GM20431 (cell line): ENCODE measurements at regions not wholly inside any gene's neighbourhood (a gene's known extent, or its start where the extent isn't known, plus 50 kb on each side); places are given as distances from the start of the nearest gene placed in this dataset.

Source experiments
- in situ Hi-C: fragments of 300-500 bp; cut with MseI, MboI; formaldehyde crosslinking; loops from one replicate; pipeline ENCODE4 v1.15.0; 2020; ENCODE audit warnings: low sequenced_read_pairs; ENCODE audit not compliant: unreplicated experiment

- in situ Hi-C loops = no loop called here
These were observed 694.2 kb downstream of the EPHA4 start for GRCh38 chr2:220877897-220878296.

- in situ Hi-C loops = no loop called here
These were observed 691.2 kb downstream of the EPHA4 start for GRCh38 chr2:220880623-220881596.

GRCh38 chr2:220882507-220882906 is 689.6 kb downstream of the EPHA4 start:
- in situ Hi-C loops = no loop called here

DNA sequence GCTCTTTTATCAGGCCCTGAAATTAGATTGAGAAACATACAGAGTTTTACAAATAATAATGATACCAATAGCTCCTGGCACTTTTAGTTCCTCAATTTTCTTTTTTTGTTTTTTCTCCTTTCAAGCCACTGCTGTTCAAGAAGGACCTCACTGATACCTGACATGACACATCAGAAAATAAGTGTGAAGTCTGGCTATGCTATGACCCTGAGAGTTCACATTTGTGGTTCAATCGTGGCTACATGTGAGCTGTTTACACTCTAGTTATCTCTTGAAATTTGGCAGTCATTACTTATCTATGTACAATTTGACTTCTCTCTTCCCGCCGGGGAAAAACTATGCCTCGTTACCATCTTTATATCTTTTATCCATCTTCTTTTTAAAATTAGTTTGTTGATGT is 686.5 kb downstream of the EPHA4 start:
- in situ Hi-C loops = no loop called here

GRCh38 chr2:220887271-220887870 is 684.7 kb downstream of the EPHA4 start:
- in situ Hi-C loops = no loop called here

DNA sequence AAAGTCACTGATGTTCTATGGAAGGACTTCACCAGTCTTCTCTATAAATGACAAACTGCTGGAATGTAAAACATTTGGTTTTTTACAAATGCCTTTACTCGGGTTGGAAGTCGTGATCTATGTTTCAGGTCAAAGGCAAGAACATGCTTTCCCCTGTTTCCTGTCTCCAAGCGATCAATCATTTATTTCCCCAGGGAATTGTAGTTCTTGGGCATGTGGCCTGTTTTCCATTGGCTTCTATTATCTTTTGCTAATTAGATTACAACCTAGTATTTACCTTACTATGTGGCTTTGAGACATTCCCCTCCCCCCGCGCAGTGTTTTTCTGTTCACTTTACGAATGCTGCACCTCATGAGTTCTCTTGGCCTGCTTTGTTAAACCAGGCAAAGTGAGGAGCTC is 684.2 kb downstream of the EPHA4 start:
- in situ Hi-C loops = no loop called here

- in situ Hi-C loops = no loop called here
These were observed 681.2 kb downstream of the EPHA4 start for GRCh38 chr2:220890931-220891330.

GRCh38 chr2:220891405-220891804 is 680.7 kb downstream of the EPHA4 start:
- in situ Hi-C loops = no loop called here

- in situ Hi-C loops = no loop called here
These were observed 680.0 kb downstream of the EPHA4 start for GRCh38 chr2:220892018-220892634.

GRCh38 chr2:220893411-220893810 is 678.7 kb downstream of the EPHA4 start:
- in situ Hi-C loops = no loop called here

DNA sequence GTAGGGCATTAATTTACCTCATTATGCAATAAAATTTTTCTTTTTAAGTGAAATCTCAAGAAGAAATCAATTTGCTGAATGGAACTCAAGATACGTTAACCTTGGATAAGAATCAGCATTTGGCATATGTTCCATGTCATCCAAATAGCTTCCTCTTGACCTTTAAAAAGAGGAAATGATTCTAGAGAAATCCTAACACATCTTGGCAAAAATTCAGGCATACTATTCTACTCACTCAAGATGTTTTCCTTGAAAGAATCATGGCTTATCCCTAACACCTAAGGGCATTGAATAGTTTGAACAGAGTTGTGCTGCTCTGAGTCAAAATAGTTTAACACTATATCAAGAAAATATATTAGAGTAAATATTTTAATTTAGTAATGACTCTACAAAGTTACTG is 678.0 kb downstream of the EPHA4 start:
- in situ Hi-C loops = no loop called here

- in situ Hi-C loops = no loop called here
These were observed 672.6 kb downstream of the EPHA4 start for GRCh38 chr2:220899492-220899891.

DNA sequence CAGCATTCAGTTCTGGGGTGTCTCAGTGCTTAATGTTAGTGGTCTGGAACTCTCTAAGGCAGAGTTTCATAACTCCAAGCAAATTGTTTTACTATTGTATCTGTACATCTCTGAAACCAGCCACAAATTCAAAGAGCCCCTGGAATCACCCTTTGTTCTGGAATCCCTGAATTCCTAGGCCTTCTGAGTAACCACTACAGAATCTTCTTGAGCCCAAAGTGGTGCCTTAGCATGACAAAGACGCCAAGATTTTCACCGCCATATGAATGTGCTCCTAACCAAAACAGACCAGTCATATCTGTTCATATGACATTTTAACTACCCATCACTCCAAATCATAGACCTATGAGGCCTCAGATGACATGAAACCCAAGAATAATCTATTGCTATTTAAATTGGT is 668.1 kb downstream of the EPHA4 start:
- in situ Hi-C loops = no loop called here

- in situ Hi-C loops = no loop called here
These were observed 658.7 kb downstream of the EPHA4 start for GRCh38 chr2:220913384-220913783.

DNA sequence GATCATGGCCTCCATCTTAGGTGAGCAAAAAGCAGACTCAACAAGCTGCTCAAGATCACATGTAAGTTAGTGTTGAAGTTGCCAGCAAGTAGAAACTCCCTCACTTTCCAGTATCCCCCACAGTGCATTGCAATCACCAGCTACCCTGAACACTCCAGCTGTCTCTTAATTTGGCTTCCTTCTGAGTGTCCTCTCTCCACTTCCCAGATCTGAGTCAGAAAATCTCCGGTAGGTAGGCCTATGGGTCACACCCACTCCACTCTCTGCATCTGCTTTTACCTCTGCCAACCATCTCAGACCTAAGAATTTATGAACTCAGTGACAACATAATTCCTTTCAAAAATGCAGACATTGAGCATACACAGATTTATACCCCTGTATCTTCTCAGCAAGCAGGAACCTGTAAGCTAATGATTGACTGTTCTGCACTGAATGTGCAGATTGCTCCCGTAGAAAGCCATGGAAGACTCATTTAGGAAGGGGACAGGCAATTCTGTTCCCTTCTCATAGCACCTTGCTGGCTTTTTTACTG is 656.9 kb downstream of the EPHA4 start:
- in situ Hi-C loops = no loop called here

DNA sequence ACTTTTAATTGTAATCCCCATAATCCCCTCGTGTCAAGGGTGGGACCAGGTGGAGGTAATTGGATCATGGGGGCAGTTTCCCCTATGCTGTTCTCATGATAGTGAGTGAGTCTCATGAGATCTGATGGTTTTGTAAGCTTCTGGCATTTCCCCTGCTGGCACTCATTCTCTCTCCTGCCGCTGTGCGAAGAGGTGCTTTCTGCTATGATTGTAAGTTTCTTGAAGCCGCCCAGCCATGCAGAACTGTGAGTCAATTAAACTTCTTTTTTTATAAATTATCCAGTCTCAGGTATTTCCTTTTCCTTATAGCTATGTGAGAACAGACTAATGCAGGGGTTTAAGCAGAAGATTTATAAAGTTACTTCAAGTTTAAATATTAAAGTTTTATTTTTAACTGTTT is 655.2 kb downstream of the EPHA4 start:
- in situ Hi-C loops = no loop called here

GRCh38 chr2:220930271-220931076 is 641.6 kb downstream of the EPHA4 start:
- in situ Hi-C loops = no loop called here

- in situ Hi-C loops = no loop called here
These were observed 640.6 kb downstream of the EPHA4 start for GRCh38 chr2:220931491-220931890.

- in situ Hi-C loops = no loop called here
These were observed 640.1 kb downstream of the EPHA4 start for GRCh38 chr2:220932041-220932440.

DNA sequence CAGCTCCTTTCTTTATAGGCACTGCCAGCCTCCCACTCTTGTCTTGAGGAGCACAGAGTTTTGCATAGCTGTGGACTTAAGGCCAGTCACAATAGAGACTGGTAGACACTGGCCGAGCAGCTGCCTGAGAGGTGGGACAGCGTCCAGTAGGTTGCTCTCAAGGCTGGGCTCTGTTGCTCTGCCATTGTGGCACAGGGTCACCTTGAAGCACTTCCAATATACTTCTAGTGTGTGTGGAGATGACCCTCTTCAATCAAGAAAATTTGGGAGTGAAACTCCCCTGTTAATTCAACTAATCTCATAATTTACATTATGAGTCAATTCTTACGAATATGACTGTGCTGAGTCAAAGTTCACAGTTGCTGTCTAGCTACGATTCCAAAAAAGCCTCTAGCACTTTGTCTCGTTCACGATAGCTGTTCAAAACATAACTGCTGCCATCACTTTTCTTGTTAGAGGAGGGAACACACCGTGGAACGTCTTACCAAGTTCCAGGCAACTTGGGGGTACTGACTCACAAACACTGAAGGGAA is 636.2 kb downstream of the EPHA4 start:
- in situ Hi-C loops = no loop called here
